Heart right ventricle (tissue), 16 donors: ENCODE measurements at regions not wholly inside any gene's neighbourhood (a gene's known extent, or its start where the extent isn't known, plus 50 kb on each side); places are given as distances from the start of the nearest gene placed in this dataset.

ENCODE experiments used
- ATAC-seq, 8 donors: fragments of 200-7000 bp; cut with Tn5 transposase; one replicate each; pipeline ENCODE4 v1.9.1; 2020; ENCODE audit warnings: mild to moderate bottlenecking in 8 of 8, moderate library complexity in 8 of 8, moderate number of reproducible peaks in 1 of 8
- DNase-seq, 2 donors: peaks; one replicate each; pipeline ENCODE4 v3.0.0-alpha.2; 2020
- H3K27ac ChIP-seq, 10 donors: fragments of 200-600 bp; sonication (generic) in 2 of 10; one replicate each; pipeline versions ENCODE4 v1.5.0 to v1.8.0; 2020 to 2022; ENCODE audit warnings: mild to moderate bottlenecking in 3 of 10
- H3K27me3 ChIP-seq, 7 donors: fragments of 200-600 bp; one replicate each; pipeline ENCODE4 v1.8.0; 2021 to 2022; ENCODE audit warnings: mild to moderate bottlenecking in 2 of 7
- H3K36me3 ChIP-seq, 9 donors: fragments of 200-600 bp; sonication (generic) in 1 of 9; one replicate each; pipeline versions ENCODE4 v1.5.0 to v1.8.0; 2020 to 2022; ENCODE audit warnings: mild to moderate bottlenecking in 2 of 9
- H3K4me1 ChIP-seq, 9 donors: fragments of 200-600 bp; sonication (generic) in 1 of 9; one replicate each; pipeline versions ENCODE4 v1.5.0 to v1.8.0; 2020 to 2022; ENCODE audit warnings: mild to moderate bottlenecking in 4 of 9
- H3K4me3 ChIP-seq, 10 donors: fragments of 200-600 bp; sonication (generic) in 2 of 10; one replicate each; pipeline versions ENCODE4 v1.5.0 to v1.8.0; 2020 to 2022; ENCODE audit warnings: mild to moderate bottlenecking in 7 of 10, moderate library complexity in 2 of 10
- H3K9me3 ChIP-seq, 11 donors: fragments of 200-600 bp in 10 of 11; sonication (generic) in 2 of 11; one replicate each; pipeline versions ENCODE4 v1.5.0 to v1.8.0; 2013 to 2022; ENCODE audit warnings: mild to moderate bottlenecking in 2 of 11, control low read depth in 1 of 11, moderate library complexity in 1 of 11
- CTCF ChIP-seq, 9 donors: fragments of 200-600 bp; sonication (generic) in 2 of 9; IDR thresholded peaks; one replicate each; pipeline versions ENCODE4 v1.5.0 to v1.8.0; 2021 to 2022; ENCODE audit warnings: antibody characterized with exemption in 9 of 9, mild to moderate bottlenecking in 5 of 9, moderate library complexity in 1 of 9
- WGBS, 2 donors: extraction: QIAGEN DNeasy Blood & Tissue Kit; methylation state at CpG; one replicate each; pipeline ENCODE4 v1.1.7; 2013; ENCODE audit warnings: inconsistent platforms in 1 of 2; 5-methylcytosine and 5-hydroxymethylcytosine counted together
- intact Hi-C, 10 donors: fragments of 100-400 bp; cut with DNase I; formaldehyde crosslinking; loops; one replicate each; pipeline versions ENCODE4 v1.11.1 to v1.14.2; 2022
- donor health status: Arrhythmogenic right ventricular cardiomyopathy.
- donor health status: ischemic (EF 13 %, LVEDD 7.1; RV severe dilation, severe dysfunction).
- donor health status: healthy with polysubstance abuse.
- donor health status: DM: no; HTN: yes; CAD: no.
- donor health status: DM: no; HTN: no; CAD: no.
- donor health status: ischemic (EF 25% LVEDD 6.9; RV normal size, moderate dysfunction).
- donor health status: ischemic (EF 25% LVEDD 5.7; RV mildly dilated, moderate dysfunction).
- donor health status: healthy.
- donor health status: DM: yes; HTN: yes; CAD: no.
- donor health status: Ischemic cardiomyopathy.
- donor health status: ischemic (EF 35%, LVEDD 5.7; RV mildly dilated, moderate dysfunction).
- donor health status: nonischemic (EF 11% LVEDD 7.7; RV severe dilation, severe dysfunction).
- donor health status: DM: yes; HTN: yes; CAD: no.
- donor health status: PGD.
- donor health status: ischemic (EF 29% LVEDD 5.4; RV normal size, mild dysfunction).
- donor health status: nonischemic (EF 23%, LVEDD 6.1; RV moderate dilation, normal function).

GRCh38 chr16:58828901-58829545 is 94.9 kb upstream of the GOT2 start:
- no peaks in the 10 kb centered on the region for H3K27me3 ChIP-seq
- intact Hi-C loops = no loop called here
- no peak for ATAC-seq
- WGBS, 2 donors = 74 to 83% methylated on average over 8 of the region's 8 CpGs
- H3K36me3 ChIP-seq = no peaks in the 10 kb centered on the region
- no peak overlapping the region for H3K27ac ChIP-seq
- H3K4me3 ChIP-seq = no peak overlapping the region
- TF ChIP-seq CTCF (IDR thresholded peaks at IDR 0.05) = no peak
- DNase-seq = no peak
- no peaks in the 10 kb centered on the region for H3K4me1 ChIP-seq
- peaks cover 0 to 7% (median 0%) of the 10 kb centered on the region in 11 donors for H3K9me3 ChIP-seq

GRCh38 chr16:58824201-58824600 is 90.1 kb upstream of the GOT2 start:
- Histone ChIP-seq H3K36me3 (no peaks in the 10 kb centered on the region), H3K9me3 (peaks cover 0 to 34% (median 0%) of the 10 kb centered on the region in 11 donors), H3K4me3 (no peak overlapping the region), H3K27ac (no peak overlapping the region), H3K4me1 (no peaks in the 10 kb centered on the region), H3K27me3 (no peaks in the 10 kb centered on the region)
- TF ChIP-seq CTCF (IDR thresholded peaks at IDR 0.05) = no peak
- DNase-seq = no peak
- ATAC-seq = no peak
- intact Hi-C loops = no loop called here

GRCh38 chr16:58821886-58822285 is 87.8 kb upstream of the GOT2 start:
- H3K27me3 ChIP-seq = no peaks in the 10 kb centered on the region
- TF ChIP-seq CTCF (IDR thresholded peaks at IDR 0.05) = no peak
- peaks cover 0 to 34% (median 0%) of the 10 kb centered on the region in 11 donors for H3K9me3 ChIP-seq
- intact Hi-C loops = no loop called here
- H3K4me3 ChIP-seq = no peak overlapping the region
- DNase-seq (no peak), ATAC-seq (no peak)
- H3K27ac ChIP-seq = no peak overlapping the region
- H3K4me1 ChIP-seq = no peaks in the 10 kb centered on the region
- no peaks in the 10 kb centered on the region for H3K36me3 ChIP-seq

- TF ChIP-seq CTCF (IDR thresholded peaks at IDR 0.05) = no peak
- intact Hi-C loops = no loop called here
- ATAC-seq = no peak
- Histone ChIP-seq H3K4me1 (no peaks in the 10 kb centered on the region), H3K36me3 (no peaks in the 10 kb centered on the region), H3K27ac (no peak overlapping the region), H3K9me3 (peaks cover 0 to 34% (median 0%) of the 10 kb centered on the region in 11 donors), H3K27me3 (no peaks in the 10 kb centered on the region), H3K4me3 (no peak overlapping the region)
- 63 to 69% methylated on average over 1 of the region's 1 CpG for WGBS, 2 donors
- DNase-seq = no peak
Measured at GRCh38 chr16:58820411-58820810, 86.3 kb upstream of the GOT2 start.
